LHCN-M2 (cell line): ENCODE measurements at regions not wholly inside any gene's neighbourhood (a gene's known extent, or its start where the extent isn't known, plus 50 kb on each side); places are given as distances from the start of the nearest gene placed in this dataset.

Experiments used
- DNase-seq: peaks from one replicate; pipeline ENCODE4 v3.0.0-alpha.2; 2012; ENCODE audit warnings: low read depth

DNA sequence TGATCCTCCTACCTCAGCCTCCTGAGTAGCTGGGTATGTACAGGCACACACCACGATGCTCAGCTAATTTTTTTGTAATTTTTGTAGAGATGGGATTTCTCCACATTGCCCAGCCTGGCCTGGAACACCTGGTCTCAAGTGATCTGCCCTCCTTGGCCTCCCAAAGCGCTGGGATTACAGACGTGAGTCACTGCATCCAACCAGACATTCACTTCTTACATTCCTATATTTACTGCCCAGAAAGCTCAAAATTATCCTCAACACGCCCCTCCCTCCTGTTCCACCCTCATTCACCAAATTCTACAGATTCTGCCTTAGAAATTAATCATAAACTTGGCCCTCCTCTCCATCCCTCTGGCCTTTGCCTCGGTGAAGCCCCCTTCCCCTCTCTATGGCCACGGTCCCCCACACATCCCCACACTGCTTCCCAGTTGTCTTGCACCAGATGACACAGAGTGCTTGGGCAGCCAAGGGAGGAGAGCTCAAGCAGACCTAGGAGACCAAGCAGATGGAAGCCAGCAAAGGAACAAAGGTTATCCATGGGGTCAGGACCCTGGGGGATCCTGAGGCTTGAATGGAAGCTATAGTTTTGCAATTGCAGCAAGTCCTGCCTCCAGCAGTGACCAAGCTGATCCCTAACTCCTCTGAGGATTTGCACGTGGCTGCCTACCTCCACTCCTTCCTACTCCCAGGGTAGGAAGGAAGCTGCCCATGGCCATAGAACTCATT lies 213.2 kb upstream of the FOXN3 start:
- no peak for DNase-seq

DNA sequence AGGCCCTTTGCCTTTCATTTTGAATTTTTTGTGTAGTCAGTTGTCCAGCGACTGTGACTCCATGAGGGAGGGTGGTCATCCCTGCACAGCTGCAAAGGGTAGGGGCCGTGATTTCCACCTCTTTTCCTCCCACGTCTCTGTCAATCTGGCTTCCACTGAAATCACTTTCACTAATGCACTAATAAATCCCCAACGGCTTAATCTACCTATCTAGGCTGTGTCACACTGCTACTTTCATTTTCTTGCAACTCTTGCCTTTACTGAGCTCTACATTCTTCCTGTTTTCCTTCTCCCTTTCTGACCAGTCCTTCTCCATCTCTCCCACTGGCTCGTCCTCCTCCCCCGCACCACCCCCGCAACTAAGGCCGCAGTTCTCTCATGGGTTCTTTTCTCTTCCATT lies 212.3 kb upstream of the FOXN3 start:
- DNase-seq = no peak

DNA sequence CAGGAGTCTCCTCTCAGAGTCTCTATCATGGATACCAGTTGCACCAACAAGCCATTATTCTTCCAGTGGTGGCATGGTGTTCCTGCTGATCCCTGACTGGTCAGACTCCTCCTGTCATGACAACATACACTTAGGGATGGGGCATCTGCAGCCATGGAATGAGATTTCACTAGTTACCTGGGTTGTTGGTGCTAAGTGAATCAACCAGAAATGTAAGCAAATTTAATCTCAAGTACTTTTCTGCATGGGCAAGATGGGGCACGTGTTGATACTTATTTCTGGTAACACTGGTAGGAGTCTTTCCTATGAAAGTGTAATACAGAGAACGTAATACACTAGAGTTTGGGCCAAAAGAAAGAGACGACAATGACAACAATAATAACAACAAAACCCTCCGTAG lies 211.5 kb upstream of the FOXN3 start:
- DNase-seq = no peak

DNA sequence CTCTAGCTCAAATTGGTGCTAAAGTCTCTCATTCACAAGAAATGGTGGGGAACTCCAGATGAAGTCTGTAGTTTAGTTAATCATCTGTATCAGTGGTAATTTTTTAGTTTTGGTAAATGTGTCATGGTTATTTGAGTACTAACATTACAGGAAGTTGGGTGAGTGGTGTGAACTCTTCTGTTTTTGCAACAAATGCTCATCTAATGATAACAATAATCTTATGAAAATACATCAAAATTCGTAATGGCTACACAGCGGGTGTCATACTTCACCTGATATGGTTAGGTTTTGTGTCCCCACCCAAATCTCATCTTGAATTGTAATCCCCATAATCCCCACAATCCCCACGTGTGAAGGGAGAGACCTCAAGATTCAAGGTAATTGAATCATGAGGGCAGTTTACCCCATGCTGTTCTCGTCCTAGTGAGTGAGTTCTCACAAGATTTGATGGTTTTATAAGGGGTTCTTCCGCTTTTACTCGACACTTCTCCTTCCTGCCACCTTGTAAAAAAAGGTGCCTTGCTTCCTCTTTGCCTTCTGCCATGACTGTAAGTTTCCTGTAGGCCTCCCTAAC lies 209.3 kb upstream of the FOXN3 start:
- DNase-seq = no peak

DNA sequence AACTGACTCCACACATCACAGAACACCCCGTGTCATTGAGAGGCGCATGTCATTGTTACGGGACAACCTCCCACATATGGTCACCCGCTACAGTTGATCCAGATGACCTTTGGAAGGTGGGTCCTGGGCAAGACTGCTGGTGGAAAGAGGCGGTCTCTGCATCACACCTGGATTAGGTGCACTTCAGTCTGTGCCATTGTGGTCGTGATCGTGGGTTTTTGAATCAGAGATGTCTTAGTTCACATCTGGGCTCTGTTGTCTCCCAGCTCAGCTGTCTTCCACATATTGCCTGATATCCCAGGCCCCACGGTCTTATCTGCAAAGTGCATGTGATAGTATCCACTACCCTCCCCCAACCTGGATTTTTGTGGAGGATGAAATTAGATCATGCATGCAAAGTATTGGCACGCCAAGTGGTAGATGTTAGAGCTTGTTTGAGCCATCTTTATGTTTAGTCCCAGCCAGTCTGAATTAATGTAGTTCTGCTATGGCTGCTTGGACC lies 208.7 kb upstream of the FOXN3 start:
- no peak for DNase-seq

DNA sequence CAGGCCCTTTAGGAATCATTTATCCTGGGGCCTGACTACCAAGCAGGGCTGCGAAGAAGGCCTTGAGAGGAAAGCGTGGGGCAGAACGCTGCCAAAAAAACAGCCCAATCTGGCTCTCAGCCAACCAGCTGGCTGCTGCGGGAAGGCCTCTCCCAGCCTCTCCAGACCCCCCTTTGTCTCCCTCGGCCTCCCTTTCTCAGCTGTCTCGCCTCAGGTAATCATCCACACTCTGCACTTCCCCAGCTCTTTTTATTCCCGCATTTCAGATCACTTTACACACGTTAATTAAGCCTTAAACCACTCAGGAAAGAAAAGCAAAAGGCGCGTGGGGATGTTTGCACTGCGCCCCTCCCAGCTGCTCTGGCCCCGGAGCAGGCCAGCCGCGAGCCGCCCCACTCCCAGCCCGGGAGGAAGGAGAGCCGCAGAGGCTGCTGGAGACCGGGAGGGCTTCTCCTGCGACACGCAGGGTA lies 208.2 kb upstream of the FOXN3 start:
- DNase-seq = no peak

DNA sequence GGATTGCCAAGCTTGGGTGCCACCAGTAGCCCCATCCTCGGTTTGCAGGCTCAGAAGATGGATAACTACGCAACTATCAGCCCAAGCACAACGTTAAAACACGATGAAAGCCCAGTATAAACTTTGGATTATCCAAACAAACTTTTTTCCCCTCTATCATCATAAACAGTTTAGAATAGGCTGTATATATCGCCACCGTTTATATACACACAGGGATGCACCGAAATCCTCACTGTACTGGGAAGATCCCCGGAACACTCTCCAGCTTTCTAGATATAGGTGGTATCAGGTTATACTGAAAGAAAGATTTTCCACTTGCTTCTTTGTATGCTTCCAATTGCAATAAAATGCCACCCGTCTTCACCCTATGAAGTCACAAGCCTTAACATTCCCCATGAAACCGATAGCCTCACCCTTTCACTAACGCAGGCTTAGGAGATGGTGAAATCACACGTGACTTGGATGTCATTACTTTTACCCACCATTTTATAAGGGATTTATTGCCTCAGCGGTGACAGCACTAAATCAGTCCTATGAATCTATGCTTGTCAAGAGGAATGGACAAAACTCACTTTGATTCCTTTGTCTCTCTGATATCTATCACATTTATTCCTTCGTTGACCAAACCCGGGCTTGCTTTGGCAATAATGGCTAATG lies 207.6 kb upstream of the FOXN3 start:
- DNase-seq = no peak

DNA sequence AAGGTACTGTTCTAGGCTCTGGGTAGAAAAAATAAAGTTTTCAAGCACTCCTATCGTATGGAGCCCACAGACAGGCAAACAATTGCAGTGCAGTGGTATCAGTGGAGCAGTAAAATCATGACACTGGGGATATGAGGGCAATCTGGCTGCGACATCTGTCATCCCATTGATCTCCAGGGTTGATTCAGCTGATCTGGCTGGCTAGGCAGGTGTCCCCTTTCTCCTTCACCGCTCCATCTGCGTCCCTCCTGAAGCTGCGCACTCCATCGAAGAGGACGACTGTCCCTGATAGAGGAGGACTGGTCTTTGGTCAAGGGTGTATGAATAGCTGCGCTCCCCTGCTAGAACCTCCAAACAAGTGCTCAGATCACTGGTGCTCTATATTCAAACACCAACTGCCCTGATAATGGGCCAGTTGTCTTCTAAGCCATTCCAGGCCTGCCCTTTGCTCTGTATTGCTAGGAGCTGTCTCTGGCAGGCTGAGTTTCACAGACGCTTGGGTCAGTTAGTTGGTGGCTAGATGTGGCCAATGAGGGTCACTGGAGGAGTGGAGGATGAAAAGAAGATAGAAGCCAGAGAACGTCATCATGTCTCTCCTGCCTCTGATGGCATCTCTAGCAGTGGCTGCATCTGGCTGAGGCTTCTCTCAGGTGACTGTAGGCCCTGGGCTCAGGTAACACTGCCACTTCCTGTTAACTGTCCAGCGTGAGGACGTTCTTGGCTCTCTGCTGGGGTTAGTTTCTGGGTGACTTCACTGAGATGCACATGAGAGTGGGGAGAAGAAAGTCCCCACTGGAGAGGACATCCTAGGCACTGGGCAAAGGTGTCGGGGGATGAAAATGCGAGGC lies 205.0 kb upstream of the FOXN3 start:
- DNase-seq = no peak

DNA sequence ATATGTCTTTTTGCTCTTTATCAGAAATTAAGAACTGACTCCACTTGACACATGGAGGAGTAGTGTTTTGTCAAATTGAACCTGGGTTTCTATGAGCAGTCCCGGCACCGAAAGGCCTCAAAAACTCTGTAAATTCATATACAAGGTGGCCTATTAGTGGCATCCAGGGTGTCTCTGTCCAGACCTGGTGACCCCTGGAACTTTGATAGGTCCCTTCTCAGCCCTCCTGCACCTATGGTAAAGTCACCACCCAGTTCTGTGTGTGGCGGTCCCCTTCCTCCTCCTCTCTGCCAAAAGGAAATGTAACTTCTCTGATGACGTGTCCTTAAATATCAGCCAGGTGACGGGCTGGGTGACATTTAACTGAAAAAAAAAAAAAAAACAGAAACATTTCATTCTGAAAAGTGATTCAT lies 204.0 kb upstream of the FOXN3 start:
- no peak for DNase-seq

DNA sequence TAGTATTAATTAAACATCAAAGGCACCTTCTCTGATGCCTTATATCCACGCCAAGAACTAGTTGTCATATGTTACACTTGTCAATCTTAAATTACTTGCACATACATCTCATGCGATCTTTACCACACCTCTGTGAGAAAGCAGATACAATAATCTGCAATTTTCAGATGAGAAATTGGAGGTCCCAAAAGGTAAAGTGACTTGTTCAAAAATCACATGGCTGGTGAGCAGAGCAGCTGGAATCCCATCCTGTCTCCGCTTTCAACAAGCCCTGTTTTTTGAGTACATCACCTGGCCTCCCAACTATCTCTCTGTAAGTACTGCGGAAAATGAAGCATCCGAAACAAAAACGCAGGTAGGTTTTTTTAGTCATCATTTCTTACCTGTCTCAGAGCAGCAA lies 203.4 kb upstream of the FOXN3 start:
- no peak for DNase-seq

DNA sequence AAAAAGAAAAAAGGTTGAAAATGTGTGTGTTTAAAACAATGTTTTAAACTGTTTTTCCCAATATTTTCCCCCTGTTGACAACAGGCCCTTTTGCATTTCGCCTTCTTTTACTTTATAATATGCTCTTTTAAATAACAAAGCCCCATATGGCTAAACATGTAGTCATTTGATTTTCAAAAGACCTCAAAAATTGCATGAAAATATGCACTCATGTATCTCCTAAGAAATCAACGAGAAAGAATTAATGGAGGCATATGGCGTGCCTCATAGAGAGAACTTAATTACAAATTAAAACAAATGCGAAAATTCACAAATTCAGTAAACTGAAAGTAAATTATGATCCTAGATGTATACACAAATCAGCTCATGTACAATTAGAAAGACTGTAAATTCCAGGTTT lies 202.6 kb upstream of the FOXN3 start:
- no peak for DNase-seq

DNA sequence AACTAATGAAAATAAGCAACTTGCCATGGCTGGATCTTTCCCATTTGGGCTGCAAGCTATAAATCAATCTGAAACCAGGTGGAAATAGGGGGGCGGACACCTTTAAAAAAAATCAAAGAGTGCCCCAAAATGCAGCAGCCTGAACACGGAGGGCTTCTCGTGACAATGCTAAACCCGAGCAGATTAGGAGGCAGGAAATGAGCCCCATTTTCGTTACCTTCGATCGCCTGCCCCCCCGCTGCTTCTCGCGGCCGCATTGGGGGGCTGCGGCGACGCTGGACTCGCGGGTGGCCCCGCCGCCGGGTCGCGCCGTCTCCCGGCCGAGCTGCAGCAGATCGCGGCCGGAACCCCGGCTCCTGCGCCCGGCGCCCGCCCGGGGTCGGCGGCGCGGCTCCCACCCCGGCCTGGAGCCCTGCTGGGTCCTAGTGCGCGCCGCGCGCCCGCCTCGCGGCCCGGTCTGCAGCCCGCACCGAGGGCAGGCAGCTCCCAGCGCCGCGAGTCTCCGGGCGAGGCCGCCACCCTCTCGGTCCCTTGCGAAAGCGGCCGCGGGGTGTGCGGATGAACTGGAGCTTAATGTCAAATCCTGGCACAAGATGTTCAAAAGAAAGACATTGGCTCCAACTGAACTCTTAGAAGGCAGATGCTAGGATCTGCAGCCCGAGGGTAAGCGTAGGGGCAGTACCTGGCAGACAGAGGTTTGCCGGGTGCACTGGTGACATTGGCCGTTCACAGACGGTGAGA lies 201.9 kb upstream of the FOXN3 start:
- DNase-seq = peak; percentile 64

DNA sequence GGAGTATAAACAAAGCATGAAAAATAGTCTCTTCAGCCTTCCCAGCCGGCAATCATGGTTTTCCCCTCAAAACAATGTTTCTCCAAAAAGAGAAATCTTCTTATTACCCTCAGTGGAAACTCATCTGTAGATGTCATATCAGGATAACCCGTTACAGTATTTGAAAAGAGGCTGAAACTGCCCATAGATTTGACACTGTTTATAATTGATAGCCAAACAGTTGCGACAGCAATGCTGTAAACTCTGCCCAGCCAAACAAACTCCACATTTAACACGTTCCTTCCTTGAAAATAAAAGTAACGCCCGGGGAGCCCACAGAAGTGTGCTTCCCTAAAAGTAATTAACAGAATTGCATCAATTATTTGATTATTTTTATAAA lies 201.3 kb upstream of the FOXN3 start:
- DNase-seq = peak; percentile 34

DNA sequence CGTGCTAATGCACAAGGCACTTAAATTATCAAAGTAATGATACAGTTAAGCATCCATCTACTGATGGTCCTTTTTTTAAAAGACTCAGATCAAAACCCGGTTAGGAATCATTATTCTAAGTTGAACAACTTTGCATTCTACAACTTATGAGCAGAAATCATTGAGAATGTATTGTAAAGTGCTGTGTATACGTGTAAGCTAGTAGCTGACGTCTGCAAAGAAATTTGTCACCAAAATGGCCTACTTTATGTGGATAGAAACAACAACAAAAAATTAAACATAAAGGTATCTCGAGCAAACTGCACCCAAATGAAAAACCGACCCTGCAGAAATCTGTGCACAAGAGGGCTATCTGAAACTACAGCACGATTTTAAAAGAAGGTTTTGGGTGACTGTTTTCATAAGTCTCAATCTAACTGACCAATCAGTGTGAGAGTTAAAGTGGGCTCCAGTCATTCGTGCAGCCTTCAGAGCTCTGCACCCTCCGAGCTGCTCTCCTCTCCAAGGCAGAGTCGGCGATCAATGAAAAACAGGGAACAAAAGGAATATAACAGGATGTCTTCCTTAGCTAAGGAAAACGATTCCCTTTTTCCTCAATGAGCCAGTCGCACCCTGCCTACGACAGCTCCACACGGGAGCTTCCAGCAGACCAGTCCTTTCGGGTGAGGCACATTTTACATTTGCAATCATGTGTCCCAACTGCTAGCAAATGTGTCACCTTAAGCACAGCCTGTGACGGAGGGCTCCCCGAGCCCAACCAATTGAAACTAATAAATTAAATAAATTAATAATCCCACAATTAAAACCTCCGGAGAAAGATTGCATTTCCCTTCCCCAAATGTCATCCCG lies 200.7 kb upstream of the FOXN3 start:
- peak; percentile 44 for DNase-seq

DNA sequence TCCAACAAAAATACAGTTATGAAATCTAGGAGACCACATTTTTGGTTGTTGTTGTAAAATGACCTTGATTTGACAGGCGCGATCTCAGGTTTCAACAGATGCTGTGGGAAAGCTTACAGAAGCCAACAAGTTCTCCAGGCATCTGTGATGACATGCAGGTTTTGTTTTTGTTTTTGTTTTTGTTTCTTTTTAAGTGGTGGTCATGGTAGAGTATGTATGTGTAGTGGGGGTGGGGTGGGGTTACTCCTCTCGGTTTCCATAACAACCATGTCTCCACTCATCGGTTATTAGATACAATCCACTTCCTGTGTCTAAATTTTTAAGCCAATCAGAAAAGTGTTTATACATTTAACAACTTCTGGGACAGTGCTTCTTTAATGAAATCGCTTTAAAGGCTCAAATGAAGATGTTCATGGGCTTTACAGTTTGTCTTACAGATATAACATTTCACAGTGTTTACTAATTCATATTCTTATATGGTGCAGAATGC lies 199.9 kb upstream of the FOXN3 start:
- peak; percentile 69 for DNase-seq

DNA sequence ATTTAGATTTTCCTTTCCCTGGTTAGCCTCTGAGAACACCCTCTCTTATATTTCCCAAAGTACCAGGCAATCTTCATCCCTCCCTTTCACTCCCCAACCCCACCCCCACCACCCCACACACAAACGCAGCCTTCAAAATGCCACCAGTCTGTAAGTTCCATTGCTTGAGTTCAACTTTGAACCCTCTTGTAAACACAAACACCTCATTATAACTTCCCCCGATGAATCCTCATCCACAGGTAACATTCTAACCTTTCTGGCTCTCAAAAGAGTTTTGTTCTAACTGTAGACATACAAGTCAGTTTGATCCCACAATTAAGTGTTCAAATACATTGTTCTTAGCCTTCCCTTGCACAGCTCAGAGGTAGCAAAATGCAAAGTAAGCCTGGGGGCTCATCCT lies 199.4 kb upstream of the FOXN3 start:
- DNase-seq = no peak

DNA sequence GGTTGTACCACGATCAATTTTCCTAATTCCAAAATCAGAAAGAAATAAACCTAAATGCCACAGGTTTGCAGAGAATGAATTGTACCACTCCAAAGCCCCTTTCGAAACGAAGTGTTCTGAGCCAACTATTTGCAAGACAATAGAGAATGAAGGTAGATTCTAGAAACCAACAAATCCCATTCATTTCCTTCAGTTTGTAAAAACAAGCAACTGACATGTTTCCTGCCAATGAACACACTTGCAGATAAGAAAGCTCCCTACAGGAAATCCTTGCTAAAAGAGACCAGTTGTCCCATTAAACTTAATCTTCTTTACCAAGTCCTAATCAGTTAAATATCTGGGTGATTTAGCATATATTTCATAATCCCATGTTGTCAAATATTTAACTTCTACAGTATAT lies 198.4 kb upstream of the FOXN3 start:
- no peak for DNase-seq

DNA sequence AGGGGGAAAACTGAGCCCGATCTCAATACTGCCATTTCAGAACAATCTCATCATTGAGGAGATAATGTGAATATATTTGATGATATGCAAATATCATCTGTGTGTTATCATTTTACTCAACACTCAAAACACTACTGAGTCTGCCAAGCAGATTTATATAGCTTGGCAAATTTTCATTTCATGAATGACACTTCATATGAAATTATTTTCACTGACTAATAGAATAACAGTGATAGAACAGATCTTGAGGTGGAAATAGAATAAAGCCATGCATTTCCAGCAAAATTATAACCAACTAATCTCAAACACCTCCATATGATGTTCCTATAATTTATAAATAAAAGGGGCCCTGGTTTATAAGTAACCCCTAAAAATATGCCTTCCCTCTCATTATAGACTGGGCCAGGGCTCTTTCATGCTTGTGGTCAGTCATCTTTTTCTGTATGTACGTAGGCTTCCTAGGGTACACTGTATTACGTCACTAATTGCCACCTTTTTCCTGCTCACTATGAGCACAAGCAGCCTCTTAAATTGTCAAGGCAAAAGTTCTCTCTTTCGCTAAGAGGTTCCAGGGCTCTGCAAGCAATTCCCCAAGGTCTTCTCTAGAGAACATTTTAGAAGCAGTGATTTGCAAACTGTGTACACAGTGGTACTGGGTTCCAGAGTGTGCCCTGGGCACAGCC lies 197.1 kb upstream of the FOXN3 start:
- DNase-seq = no peak

DNA sequence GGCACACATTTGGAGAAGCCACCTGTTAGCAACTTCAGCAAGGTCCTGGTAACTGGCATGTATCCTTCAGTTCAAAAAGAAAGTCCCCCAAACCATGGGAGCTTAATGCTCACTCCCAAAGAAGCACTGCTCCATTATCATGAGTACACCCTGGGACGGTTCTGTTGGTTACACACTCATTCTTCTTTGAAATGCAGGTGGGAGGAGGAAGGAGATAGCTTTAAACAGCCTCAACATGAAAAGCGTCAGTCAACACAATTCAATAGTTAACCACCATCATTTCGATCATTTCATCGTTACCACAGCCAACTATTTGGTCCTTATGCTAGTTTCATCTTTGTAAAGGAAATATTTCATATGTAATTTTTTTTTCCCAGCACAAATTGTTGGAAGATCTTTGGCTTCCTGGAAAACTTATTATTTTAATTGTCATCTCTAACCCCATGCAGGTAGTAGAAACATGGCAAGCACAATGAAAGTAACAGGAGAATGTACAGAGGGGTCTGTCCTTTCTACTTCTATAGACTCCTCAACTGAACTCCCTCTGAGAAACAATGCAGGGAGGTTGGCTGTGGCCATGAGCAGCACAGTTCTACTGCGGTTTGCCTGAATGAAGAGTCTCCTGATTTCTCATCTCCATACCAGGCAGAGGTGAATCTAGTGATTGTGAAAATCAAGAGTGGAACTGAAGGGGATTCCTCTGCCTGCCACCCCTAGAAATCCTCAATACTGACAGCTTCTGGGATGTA lies 196.4 kb upstream of the FOXN3 start:
- DNase-seq = no peak
